ENCODE measurements at regions not wholly inside any gene's neighbourhood (a gene's known extent, or its start where the extent isn't known, plus 50 kb on each side); places are given as distances from the start of the nearest gene placed in this dataset.

- TF ChIP-seq TSC22D2 (CRISPR knock-in tag; IDR thresholded peaks at IDR 0.05; ENCODE audit: borderline replicate concordance) (no peak), ZNF329 (CRISPR knock-in tag; IDR thresholded peaks at IDR 0.05; ENCODE audit: low read depth) (no peak), ZNF703 (CRISPR knock-in tag; IDR thresholded peaks at IDR 0.05; ENCODE audit: borderline replicate concordance) (no peak), ZNF558 (CRISPR knock-in tag; IDR thresholded peaks at IDR 0.05; ENCODE audit: borderline replicate concordance) (no peak), NR3C1 (CRISPR knock-in tag; IDR thresholded peaks at IDR 0.05) (no peak), NPAS2 (CRISPR knock-in tag; IDR thresholded peaks at IDR 0.05; ENCODE audit: borderline replicate concordance) (no peak), ZBTB44 (CRISPR knock-in tag; IDR thresholded peaks at IDR 0.05) (no peak), PCBP2 (optimal IDR thresholded peaks at IDR 0.05; ENCODE audit: low read depth, low read length, poor library complexity, severe bottlenecking) (no peak), ZSCAN22 (CRISPR knock-in tag; IDR thresholded peaks at IDR 0.05) (no peak), TBL1XR1 (IDR thresholded peaks at IDR 0.05; ENCODE audit: borderline replicate concordance, low read length, partially characterized antibody) (no peak), ZNF224 (CRISPR knock-in tag; IDR thresholded peaks at IDR 0.05) (no peak), ZNF839 (CRISPR knock-in tag; IDR thresholded peaks at IDR 0.05; ENCODE audit: borderline replicate concordance) (0 out of 2 replicates have a peak, but pooled peaks have one; percentile 67)
Measured at GRCh38 chr14:34063470-34064164, 112.7 kb upstream of the EGLN3 start (continued).

Data from HepG2 (cell line).